Neural progenitor cell (in vitro differentiated cells): ENCODE measurements at regions not wholly inside any gene's neighbourhood (a gene's known extent, or its start where the extent isn't known, plus 50 kb on each side); places are given as distances from the start of the nearest gene placed in this dataset.

ENCODE experiments used
- DNase-seq: peaks from one replicate; pipeline ENCODE4 v3.0.0-alpha.2; 2016; ENCODE audit warnings: low spot score
- H2AFZ ChIP-seq: fragments of 200-600 bp; sonication (generic); replicated peaks from 2 replicates; pipeline ENCODE4 v1.6.1; 2016; ENCODE audit warnings: antibody characterized with exemption
- H3F3A ChIP-seq: fragments of 200-600 bp; sonication (generic); 2 replicates; pipeline ENCODE4 v1.6.1; 2016; ENCODE audit warnings: antibody characterized with exemption, low read depth
- H3K27ac ChIP-seq: fragments of 200-600 bp; sonication (generic); 2 replicates; pipeline ENCODE4 v1.5.1; 2016; ENCODE audit warnings: mild to moderate bottlenecking
- H3K27me3 ChIP-seq: fragments of 200-600 bp; sonication (generic); 2 replicates; pipeline ENCODE4 v1.6.1; 2016; ENCODE audit warnings: mild to moderate bottlenecking, moderate library complexity
- H3K36me3 ChIP-seq: fragments of 200-600 bp; sonication (generic); 2 replicates; pipeline ENCODE4 v1.5.1; 2016
- H3K4me1 ChIP-seq: fragments of 200-600 bp; sonication (generic); 2 replicates; pipeline ENCODE4 v1.6.1; 2016; ENCODE audit warnings: mixed run types
- H3K4me2 ChIP-seq: fragments of 200-600 bp; sonication (generic); 2 replicates; pipeline ENCODE4 v1.6.1; 2016
- H3K4me3 ChIP-seq: fragments of 200-600 bp; sonication (generic); 2 replicates; pipeline ENCODE4 v1.5.1; 2016
- H3K79me2 ChIP-seq: fragments of 200-600 bp; sonication (generic); 2 replicates; pipeline ENCODE4 v1.6.1; 2016; ENCODE audit warnings: low read depth
- H3K9ac ChIP-seq: fragments of 200-600 bp; sonication (generic); 2 replicates; pipeline ENCODE4 v1.6.1; 2016
- H3K9me3 ChIP-seq: fragments of 200-600 bp; sonication (generic); 2 replicates; pipeline ENCODE4 v1.5.1; 2016; ENCODE audit warnings: low read depth
- H4K20me1 ChIP-seq: fragments of 200-600 bp; sonication (generic); 2 replicates; pipeline ENCODE4 v1.6.1; 2016; ENCODE audit warnings: low read depth
- H3K27ac Mint-ChIP-seq: 3 replicates; pipeline ENCODE4 v1.8.0; 2021; ENCODE audit warnings: mixed read lengths
- H3K27me3 Mint-ChIP-seq: 2 replicates; pipeline ENCODE4 v1.8.0; 2022; ENCODE audit warnings: low read depth, mild to moderate bottlenecking, inconsistent platforms, moderate library complexity, mixed read lengths; ENCODE audit not compliant: insufficient read depth
- H3K36me3 Mint-ChIP-seq: 3 replicates; pipeline ENCODE4 v1.8.0; 2021; ENCODE audit warnings: mixed read lengths
- H3K4me1 Mint-ChIP-seq: 3 replicates; pipeline ENCODE4 v1.8.0; 2021; ENCODE audit warnings: mixed read lengths
- H3K4me3 Mint-ChIP-seq: 3 replicates; pipeline ENCODE4 v1.8.0; 2021; ENCODE audit warnings: mild to moderate bottlenecking, moderate library complexity, mixed read lengths
- H3K9me3 Mint-ChIP-seq: 3 replicates; pipeline ENCODE4 v1.8.0; 2020; ENCODE audit warnings: mixed read lengths
- EZH2 ChIP-seq: fragments of 200-600 bp; sonication (generic); IDR thresholded peaks from 2 replicates; pipeline ENCODE4 v1.6.1; 2017; ENCODE audit warnings: antibody characterized with exemption, mild to moderate bottlenecking, moderate library complexity
- EZH2phosphoT487 ChIP-seq: fragments of 200-600 bp; sonication (generic); IDR thresholded peaks from 2 replicates; pipeline ENCODE4 v1.6.1; 2017; ENCODE audit warnings: antibody characterized with exemption
- TF ChIP-seq, protein P1 (sequence below): fragments of 200-600 bp; sonication (generic); IDR thresholded peaks from 2 replicates; pipeline ENCODE4 v1.5.1; 2017; ENCODE audit warnings: antibody characterized with exemption, mild to moderate bottlenecking

- Mint-ChIP-seq H3K36me3 (no peaks in the 10 kb centered on the region), H3K27me3 (peaks cover 20% of the 10 kb centered on the region), H3K9me3 (no peaks in the 10 kb centered on the region), H3K4me3 (no peak overlapping the region), H3K4me1 (no peaks in the 10 kb centered on the region), H3K27ac (no peak overlapping the region)
- Histone ChIP-seq H3K4me2 (no peak overlapping the region), H3K9me3 (no peaks in the 10 kb centered on the region), H3K4me1 (no peaks in the 10 kb centered on the region), H3K79me2 (no peaks in the 10 kb centered on the region), H3K4me3 (no peak overlapping the region), H3K36me3 (no peaks in the 10 kb centered on the region), H3K27ac (no peak overlapping the region), H2AFZ (no peak overlapping the region), H3K27me3 (peaks cover 68% of the 10 kb centered on the region), H4K20me1 (no peaks in the 10 kb centered on the region), H3F3A (no peaks in the 10 kb centered on the region), H3K9ac (no peak overlapping the region)
- no peak for DNase-seq
- no peak for TF ChIP-seq EZH2phosphoT487
- TF ChIP-seq EZH2 = no peak
- TF ChIP-seq, protein P1, sequence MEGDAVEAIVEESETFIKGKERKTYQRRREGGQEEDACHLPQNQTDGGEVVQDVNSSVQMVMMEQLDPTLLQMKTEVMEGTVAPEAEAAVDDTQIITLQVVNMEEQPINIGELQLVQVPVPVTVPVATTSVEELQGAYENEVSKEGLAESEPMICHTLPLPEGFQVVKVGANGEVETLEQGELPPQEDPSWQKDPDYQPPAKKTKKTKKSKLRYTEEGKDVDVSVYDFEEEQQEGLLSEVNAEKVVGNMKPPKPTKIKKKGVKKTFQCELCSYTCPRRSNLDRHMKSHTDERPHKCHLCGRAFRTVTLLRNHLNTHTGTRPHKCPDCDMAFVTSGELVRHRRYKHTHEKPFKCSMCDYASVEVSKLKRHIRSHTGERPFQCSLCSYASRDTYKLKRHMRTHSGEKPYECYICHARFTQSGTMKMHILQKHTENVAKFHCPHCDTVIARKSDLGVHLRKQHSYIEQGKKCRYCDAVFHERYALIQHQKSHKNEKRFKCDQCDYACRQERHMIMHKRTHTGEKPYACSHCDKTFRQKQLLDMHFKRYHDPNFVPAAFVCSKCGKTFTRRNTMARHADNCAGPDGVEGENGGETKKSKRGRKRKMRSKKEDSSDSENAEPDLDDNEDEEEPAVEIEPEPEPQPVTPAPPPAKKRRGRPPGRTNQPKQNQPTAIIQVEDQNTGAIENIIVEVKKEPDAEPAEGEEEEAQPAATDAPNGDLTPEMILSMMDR = no peak
These were observed 138.7 kb upstream of the PITX1 start for GRCh38 chr5:135172718-135173117.

DNA sequence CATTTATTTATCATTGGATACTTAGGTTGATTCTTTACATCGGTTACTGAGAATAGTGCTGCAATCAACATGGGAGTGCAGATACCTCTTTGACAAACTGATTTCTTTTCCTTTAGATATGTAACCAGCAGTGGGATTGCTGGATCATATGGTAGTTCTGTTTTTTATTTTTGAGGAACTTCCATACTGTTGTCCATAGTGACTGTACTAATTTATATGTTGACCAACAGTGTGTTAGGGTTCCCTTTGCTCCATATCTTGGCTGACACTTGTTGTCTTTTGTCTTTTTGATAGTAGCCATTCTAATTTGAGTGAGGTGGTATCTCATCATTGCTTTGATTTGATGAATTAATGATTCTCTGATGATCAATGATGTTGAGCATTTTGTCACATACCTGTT lies 137.3 kb upstream of the PITX1 start:
- Mint-ChIP-seq H3K4me3 (no peak overlapping the region), H3K27me3 (peaks cover 17% of the 10 kb centered on the region), H3K36me3 (no peaks in the 10 kb centered on the region), H3K4me1 (no peaks in the 10 kb centered on the region), H3K9me3 (no peaks in the 10 kb centered on the region), H3K27ac (no peak overlapping the region)
- peaks cover 82% of the 10 kb centered on the region for H3K27me3 ChIP-seq
- no peak overlapping the region for H3K27ac ChIP-seq
- no peak overlapping the region for H3K9ac ChIP-seq
- no peaks in the 10 kb centered on the region for H3F3A ChIP-seq
- H3K4me3 ChIP-seq = no peak overlapping the region
- no peak overlapping the region for H3K4me2 ChIP-seq
- no peaks in the 10 kb centered on the region for H3K4me1 ChIP-seq
- H3K36me3 ChIP-seq = no peaks in the 10 kb centered on the region
- no peak for DNase-seq
- H3K79me2 ChIP-seq = no peaks in the 10 kb centered on the region
- H2AFZ ChIP-seq = no peak overlapping the region
- H4K20me1 ChIP-seq = no peaks in the 10 kb centered on the region
- H3K9me3 ChIP-seq = no peaks in the 10 kb centered on the region
- TF ChIP-seq, protein P1 = no peak
- TF ChIP-seq EZH2 (no peak), EZH2phosphoT487 (no peak)

- no peak overlapping the region for H3K27ac Mint-ChIP-seq
- H3K36me3 Mint-ChIP-seq = no peaks in the 10 kb centered on the region
- TF ChIP-seq, protein P1 = no peak
- no peak for TF ChIP-seq EZH2phosphoT487
- TF ChIP-seq EZH2 = no peak
- no peaks in the 10 kb centered on the region for H3F3A ChIP-seq
- DNase-seq = no peak
- no peak overlapping the region for H3K9ac ChIP-seq
- H3K9me3 Mint-ChIP-seq = no peaks in the 10 kb centered on the region
- no peaks in the 10 kb centered on the region for H3K4me1 Mint-ChIP-seq
- H3K4me2 ChIP-seq = no peak overlapping the region
- H3K27me3 ChIP-seq = peaks cover 87% of the 10 kb centered on the region
- no peaks in the 10 kb centered on the region for H3K36me3 ChIP-seq
- peaks cover 17% of the 10 kb centered on the region for H3K27me3 Mint-ChIP-seq
- no peaks in the 10 kb centered on the region for H3K9me3 ChIP-seq
- H3K4me3 ChIP-seq = no peak overlapping the region
- H3K27ac ChIP-seq = no peak overlapping the region
- H3K4me3 Mint-ChIP-seq = no peak overlapping the region
- H4K20me1 ChIP-seq = no peaks in the 10 kb centered on the region
- H3K4me1 ChIP-seq = no peaks in the 10 kb centered on the region
- no peak overlapping the region for H2AFZ ChIP-seq
- no peaks in the 10 kb centered on the region for H3K79me2 ChIP-seq
These were observed 136.5 kb upstream of the PITX1 start for GRCh38 chr5:135170500-135170899.

DNA sequence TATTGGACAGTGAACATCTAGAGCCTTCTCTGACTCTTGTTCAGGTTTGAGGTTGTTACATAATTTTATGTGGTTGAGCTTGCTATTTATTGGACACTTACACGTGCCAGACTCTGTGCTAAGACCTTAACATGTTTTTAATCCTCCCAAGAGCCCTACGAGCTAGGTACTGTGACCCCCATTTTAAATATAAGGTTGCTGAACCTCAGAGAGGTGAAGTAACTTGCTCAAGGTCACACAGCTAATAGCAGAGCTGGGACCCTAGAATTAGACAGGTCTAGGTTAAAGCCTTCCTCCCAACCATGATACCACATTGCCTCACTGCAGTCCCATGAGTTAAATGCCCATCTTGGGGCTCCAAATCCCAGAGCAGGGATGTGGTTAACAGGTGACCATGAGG lies 135.7 kb upstream of the PITX1 start:
- Histone ChIP-seq H3K79me2 (no peaks in the 10 kb centered on the region), H2AFZ (no peak overlapping the region), H3K4me2 (no peak overlapping the region), H3K27me3 (peaks cover 90% of the 10 kb centered on the region), H4K20me1 (no peaks in the 10 kb centered on the region), H3K4me3 (no peak overlapping the region), H3K27ac (no peak overlapping the region), H3F3A (no peaks in the 10 kb centered on the region), H3K9me3 (no peaks in the 10 kb centered on the region), H3K36me3 (no peaks in the 10 kb centered on the region), H3K9ac (no peak overlapping the region), H3K4me1 (no peaks in the 10 kb centered on the region)
- H3K27ac Mint-ChIP-seq = no peak overlapping the region
- peaks cover 20% of the 10 kb centered on the region for H3K27me3 Mint-ChIP-seq
- H3K4me1 Mint-ChIP-seq = no peaks in the 10 kb centered on the region
- no peaks in the 10 kb centered on the region for H3K9me3 Mint-ChIP-seq
- no peaks in the 10 kb centered on the region for H3K36me3 Mint-ChIP-seq
- no peak for TF ChIP-seq EZH2
- no peak for TF ChIP-seq EZH2phosphoT487
- TF ChIP-seq, protein P1 = no peak
- H3K4me3 Mint-ChIP-seq = no peak overlapping the region
- no peak for DNase-seq
